GM12892 (cell line): ENCODE measurements at regions not wholly inside any gene's neighbourhood (a gene's known extent, or its start where the extent isn't known, plus 50 kb on each side); places are given as distances from the start of the nearest gene placed in this dataset.

Experiments used
- POLR2AphosphoS5 ChIP-seq: IDR thresholded peaks from 2 replicates; pipeline ENCODE4 v1.6.1; 2011; ENCODE audit warnings: low read depth, low read length, control low read depth
- TAF1 ChIP-seq: IDR thresholded peaks from 2 replicates; pipeline ENCODE4 v1.6.1; 2011; ENCODE audit warnings: low read depth, mild to moderate bottlenecking, control low read depth, low read length, borderline replicate concordance

GRCh38 chr2:120887741-120888231, 152.1 kb downstream of the GLI2 start:
- no peak for TF ChIP-seq TAF1
- TF ChIP-seq POLR2AphosphoS5, result no peak
